HepG2 (cell line): ENCODE measurements at regions not wholly inside any gene's neighbourhood (a gene's known extent, or its start where the extent isn't known, plus 50 kb on each side); places are given as distances from the start of the nearest gene placed in this dataset.

Source experiments
- ATAC-seq: fragments of 200-7000 bp; cut with Tn5 transposase; 3 replicates; pipeline ENCODE4 v1.9.1; 2020; ENCODE audit warnings: mild to moderate bottlenecking, moderate library complexity
- BruUV-seq: library from RNA; stranded (reverse); fragments of 400-500 nt; replicated peaks from 2 replicates; lab custom pipeline; 2021; lab: Mats Ljungman, UMichigan
- CTCF ChIA-PET: fragments of 300-600 bp; formaldehyde crosslinking; extraction: SDS; loops from one replicate; lab custom pipeline; 2021; ENCODE audit warnings: low total read pairs, inconsistent platforms, low intra/inter-chr PET ratio; lab: Yijun Ruan, JAX
- POLR2A ChIA-PET: fragments of 350-600 bp; sonication (Branson Sonifier 250); formaldehyde crosslinking; loops from one replicate; lab custom pipeline; 2020; ENCODE audit warnings: antibody characterized with exemption, inconsistent platforms; lab: Yijun Ruan, JAX
- DNase-seq: peaks from one replicate; pipeline ENCODE4 v3.0.0-alpha.2; 2015; ENCODE audit warnings: low spot score
- FAIRE-seq: peaks from 3 replicates; lab custom pipeline; 2011; peaks lifted over from hg19 to GRCh38; lab: Jason Lieb, UNC
- H2AFZ ChIP-seq: one replicate; pipeline ENCODE4 v1.6.1; 2011; ENCODE audit warnings: low read length, inconsistent platforms
- H3K27ac ChIP-seq: fragments of 300-600 bp; 3 replicates; pipeline ENCODE4 v1.8.0; 2011; ENCODE audit warnings: mixed run types, mild to moderate bottlenecking, mixed read lengths, low read length, inconsistent platforms; ENCODE audit not compliant: insufficient read depth; ENCODE audit errors: extremely low read length
- H3K27me3 ChIP-seq, 2 experiments: fragments of 200-600 bp in 1 of 2; 2 replicates in 1 of 2; 3 replicates in 1 of 2; pipeline versions ENCODE4 v1.6.0 to v1.8.0; 2011; ENCODE audit warnings: low read length in 2 of 2, mild to moderate bottlenecking in 2 of 2, moderate library complexity in 2 of 2, inconsistent platforms in 1 of 2; ENCODE audit not compliant: insufficient read depth in 2 of 2, control insufficient read depth in 1 of 2
- H3K36me3 ChIP-seq, 2 experiments: fragments of 200-600 bp in 1 of 2; replicated peaks in 1 of 2; 2 replicates in 1 of 2; 3 replicates in 1 of 2; pipeline versions ENCODE4 v1.5.1 to v1.8.0; 2011; ENCODE audit warnings: low read length in 2 of 2, inconsistent platforms in 1 of 2; ENCODE audit not compliant: insufficient read depth in 2 of 2, control insufficient read depth in 1 of 2
- H3K4me1 ChIP-seq: 2 replicates; pipeline ENCODE4 v1.5.1; 2012; ENCODE audit warnings: low read length, inconsistent platforms; ENCODE audit not compliant: insufficient read depth
- H3K4me2 ChIP-seq: 2 replicates; pipeline ENCODE4 v1.6.0; 2011; ENCODE audit warnings: low read depth, low read length, inconsistent platforms
- H3K4me3 ChIP-seq, 3 experiments: fragments of 200-600 bp in 1 of 3; sonication (generic), shearing (Covaris generic) in 1 of 3; replicated peaks in 1 of 3; 2 replicates each; pipeline ENCODE4 v1.5.1; 2011 to 2016; ENCODE audit warnings: low read length in 3 of 3, inconsistent platforms in 2 of 3, low read depth in 2 of 3, mild to moderate bottlenecking in 2 of 3, control low read depth in 1 of 3, mixed read lengths in 1 of 3; ENCODE audit not compliant: insufficient read depth in 1 of 3
- H3K79me2 ChIP-seq: one replicate; pipeline ENCODE4 v1.6.1; 2011; ENCODE audit warnings: low read length, inconsistent platforms; ENCODE audit not compliant: insufficient read depth
- H3K9ac ChIP-seq: 2 replicates; pipeline ENCODE4 v1.6.0; 2011; ENCODE audit warnings: mild to moderate bottlenecking, low read depth, low read length, inconsistent platforms; ENCODE audit not compliant: insufficient read depth
- H3K9me3 ChIP-seq: 2 replicates; pipeline ENCODE4 v1.5.1; 2012; ENCODE audit warnings: mild to moderate bottlenecking, low read length
- H4K20me1 ChIP-seq: 2 replicates; pipeline ENCODE4 v1.6.0; 2011; ENCODE audit warnings: inconsistent platforms, mild to moderate bottlenecking, low read length, moderate library complexity; ENCODE audit not compliant: insufficient read depth
- BHLHE40 ChIP-seq: IDR thresholded peaks from 2 replicates; pipeline ENCODE4 v1.6.1; 2011; ENCODE audit warnings: low read length, improper control_type of control experiment
- CCAR2 ChIP-seq: fragments of 200-400 bp; formaldehyde crosslinking; optimal IDR thresholded peaks from 2 replicates; pipeline ENCODE3; 2018; ENCODE audit warnings: low read depth, mild to moderate bottlenecking, low read length, moderate library complexity
- FOXC1 ChIP-seq: sonication (generic); formaldehyde crosslinking; IDR thresholded peaks from 2 replicates; pipeline ENCODE4 v1.8.0; 2022; ENCODE audit warnings: mild to moderate bottlenecking, missing genetic modification reagents, borderline replicate concordance
- ONECUT2 ChIP-seq: sonication (generic); formaldehyde crosslinking; IDR thresholded peaks from 2 replicates; pipeline ENCODE4 v1.4.0; 2020; ENCODE audit warnings: missing genetic modification reagents
- POLR2AphosphoS5 ChIP-seq: IDR thresholded peaks from 2 replicates; pipeline ENCODE4 v1.6.1; 2012; ENCODE audit warnings: low read depth, low read length
- RNF2 ChIP-seq: fragments of 450-650 bp; conservative IDR thresholded peaks from 2 replicates; pipeline ENCODE4 v1.6.1; 2016; ENCODE audit warnings: low read depth
- SNRNP70 ChIP-seq: fragments of 200-400 bp; formaldehyde crosslinking; IDR thresholded peaks from 2 replicates; pipeline ENCODE4 v1.6.1; 2017; ENCODE audit warnings: mild to moderate bottlenecking, low read depth, low read length, moderate library complexity
- ZFYVE20 ChIP-seq: sonication (generic); formaldehyde crosslinking; IDR thresholded peaks from 2 replicates; pipeline ENCODE4 v1.8.0; 2023; ENCODE audit warnings: low read depth, mild to moderate bottlenecking, moderate library complexity, missing genetic modification reagents, borderline replicate concordance
- ZNF256 ChIP-seq: sonication (generic); formaldehyde crosslinking; conservative IDR thresholded peaks from 2 replicates; pipeline ENCODE4 v1.4.0; 2020; ENCODE audit warnings: missing genetic modification reagents
- ZNF572 ChIP-seq: sonication (generic); formaldehyde crosslinking; IDR thresholded peaks from 2 replicates; pipeline ENCODE4 v1.5.1; 2020; ENCODE audit warnings: mild to moderate bottlenecking, missing genetic modification reagents
- ZNF614 ChIP-seq: IDR thresholded peaks from 2 replicates; pipeline ENCODE4 v1.6.1; 2018; ENCODE audit warnings: missing biosample characterization, missing genetic modification reagents, inconsistent platforms, borderline replicate concordance
- ZNF713 ChIP-seq: sonication (generic); formaldehyde crosslinking; IDR thresholded peaks from 2 replicates; pipeline ENCODE4 v1.4.0; 2020; ENCODE audit warnings: mild to moderate bottlenecking, missing genetic modification reagents
- ZNF891 ChIP-seq: sonication (generic); formaldehyde crosslinking; IDR thresholded peaks from 2 replicates; pipeline ENCODE4 v1.5.0; 2020; ENCODE audit warnings: mild to moderate bottlenecking, missing genetic modification reagents
- WGBS: methylation state at CpG from one replicate; pipeline ENCODE4 v1.1.6; 2017; ENCODE audit warnings: low lambda C conversion rate; 5-methylcytosine and 5-hydroxymethylcytosine counted together
- in situ Hi-C: cut with HindIII; loops from 2 replicates; pipeline ENCODE4 v1.10.0; 2017; ENCODE audit warnings: low pct_unique_long_range_greater_than_20kb; ENCODE audit not compliant: extremely low pct_ligation_motif_present
- intact Hi-C: fragments of 100-400 bp; cut with micrococcal nuclease; formaldehyde crosslinking; loops from one replicate; pipeline ENCODE4 v1.10.0; 2022; ENCODE audit not compliant: unreplicated experiment
- TF ChIP-seq, protein P1 (sequence below): sonication (generic); formaldehyde crosslinking; IDR thresholded peaks from 2 replicates; pipeline ENCODE4 v1.4.0; 2020; ENCODE audit warnings: mild to moderate bottlenecking, missing genetic modification reagents
- TF ChIP-seq, protein P2 (sequence below): IDR thresholded peaks from 2 replicates; pipeline ENCODE4 v1.6.1; 2016; ENCODE audit warnings: missing genetic modification reagents, missing compliant biosample characterization
- TF ChIP-seq, protein P3 (sequence below): sonication (generic); formaldehyde crosslinking; IDR thresholded peaks from 2 replicates; pipeline ENCODE4 v1.5.1; 2020; ENCODE audit warnings: mild to moderate bottlenecking, missing genetic modification reagents

DNA sequence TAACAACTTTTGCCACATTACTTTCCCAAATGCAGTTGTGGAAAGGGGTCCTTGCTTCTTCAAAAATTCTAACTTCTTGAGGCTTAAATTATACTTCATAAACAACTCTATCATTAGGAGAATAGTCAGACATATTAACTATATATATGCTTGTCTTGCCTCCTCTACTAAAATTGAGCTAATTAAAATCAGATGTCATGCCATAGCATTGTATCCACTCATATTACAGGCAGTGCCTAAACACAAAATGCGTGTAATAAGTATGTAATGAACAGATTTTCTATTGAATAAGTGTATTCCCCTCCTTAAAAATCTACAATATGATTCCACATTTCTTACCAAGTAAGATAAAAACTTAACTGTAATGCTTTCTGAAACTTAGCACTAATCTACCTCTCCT, 204.5 kb downstream of the PLK2 start:
- H3K9ac ChIP-seq: no peak overlapping the region
- in situ Hi-C loops: no loop called here
- ChIA-PET POLR2A (no interaction called here), CTCF (no interaction called here)
- no peaks in the 10 kb centered on the region for H4K20me1 ChIP-seq
- no peak overlapping the region for H2AFZ ChIP-seq
- TF ChIP-seq ZNF572: no peak
- TF ChIP-seq ZFYVE20 (CRISPR knock-in tag): no peak
- no peak for TF ChIP-seq RNF2
- TF ChIP-seq ZNF891: no peak
- TF ChIP-seq, protein P1, sequence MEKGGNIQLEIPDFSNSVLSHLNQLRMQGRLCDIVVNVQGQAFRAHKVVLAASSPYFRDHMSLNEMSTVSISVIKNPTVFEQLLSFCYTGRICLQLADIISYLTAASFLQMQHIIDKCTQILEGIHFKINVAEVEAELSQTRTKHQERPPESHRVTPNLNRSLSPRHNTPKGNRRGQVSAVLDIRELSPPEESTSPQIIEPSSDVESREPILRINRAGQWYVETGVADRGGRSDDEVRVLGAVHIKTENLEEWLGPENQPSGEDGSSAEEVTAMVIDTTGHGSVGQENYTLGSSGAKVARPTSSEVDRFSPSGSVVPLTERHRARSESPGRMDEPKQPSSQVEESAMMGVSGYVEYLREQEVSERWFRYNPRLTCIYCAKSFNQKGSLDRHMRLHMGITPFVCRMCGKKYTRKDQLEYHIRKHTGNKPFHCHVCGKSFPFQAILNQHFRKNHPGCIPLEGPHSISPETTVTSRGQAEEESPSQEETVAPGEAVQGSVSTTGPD (CRISPR knock-in tag): no peak
- no peak for TF ChIP-seq ZNF256 (CRISPR knock-in tag)
- TF ChIP-seq, protein P2, sequence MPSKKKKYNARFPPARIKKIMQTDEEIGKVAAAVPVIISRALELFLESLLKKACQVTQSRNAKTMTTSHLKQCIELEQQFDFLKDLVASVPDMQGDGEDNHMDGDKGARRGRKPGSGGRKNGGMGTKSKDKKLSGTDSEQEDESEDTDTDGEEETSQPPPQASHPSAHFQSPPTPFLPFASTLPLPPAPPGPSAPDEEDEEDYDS (CRISPR knock-in tag): no peak
- TF ChIP-seq POLR2AphosphoS5: no peak
- no peak for TF ChIP-seq ZNF713
- no peak for ATAC-seq
- H3K4me3 ChIP-seq: no peak overlapping the region
- no peaks in the 10 kb centered on the region for H3K79me2 ChIP-seq
- H3K4me2 ChIP-seq: no peak overlapping the region
- WGBS: 0% methylated on average over 1 of the region's 1 CpG
- no peaks in the 10 kb centered on the region for H3K4me1 ChIP-seq
- BruUV-seq: no TSS peak
- H3K9me3 ChIP-seq: no peaks in the 10 kb centered on the region
- FAIRE-seq: no peak
- H3K27me3 ChIP-seq: no peaks in the 10 kb centered on the region
- intact Hi-C loops: no loop called here
- no peaks in the 10 kb centered on the region for H3K36me3 ChIP-seq
- no peak for DNase-seq
- H3K27ac ChIP-seq: no peak overlapping the region

DNA sequence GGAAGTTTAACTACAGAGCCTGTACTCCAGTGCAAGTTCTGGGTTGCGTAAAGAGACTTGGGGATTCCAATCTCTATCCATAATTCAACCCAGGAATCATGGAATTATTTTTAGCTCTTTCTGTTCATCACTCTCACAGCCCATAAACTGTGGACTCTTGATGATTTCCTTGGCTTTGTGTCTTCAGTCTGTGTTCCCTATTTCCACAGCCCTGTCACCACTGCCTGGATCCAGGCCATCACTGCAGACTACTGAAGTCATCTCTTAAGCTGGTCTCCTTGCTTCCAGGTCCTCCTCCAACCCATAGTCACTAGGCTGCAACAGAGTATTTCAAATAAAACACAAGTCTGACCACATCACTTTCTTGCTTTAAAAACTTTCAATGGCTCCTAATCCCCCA, 211.7 kb downstream of the PLK2 start:
- no peak overlapping the region for H2AFZ ChIP-seq
- no peaks in the 10 kb centered on the region for H3K36me3 ChIP-seq
- no peaks in the 10 kb centered on the region for H3K9me3 ChIP-seq
- intact Hi-C loops (no loop called here), in situ Hi-C loops (no loop called here)
- 16% methylated on average over 1 of the region's 1 CpG for WGBS
- no peak overlapping the region for H3K4me3 ChIP-seq
- CTCF ChIA-PET: no interaction called here
- no peaks in the 10 kb centered on the region for H3K4me1 ChIP-seq
- no peak overlapping the region for H3K4me2 ChIP-seq
- no peak overlapping the region for H3K9ac ChIP-seq
- H4K20me1 ChIP-seq: no peaks in the 10 kb centered on the region
- no TSS peak for BruUV-seq
- no peaks in the 10 kb centered on the region for H3K27me3 ChIP-seq
- DNase-seq (no peak), ATAC-seq (no peak), FAIRE-seq (no peak)
- no peaks in the 10 kb centered on the region for H3K79me2 ChIP-seq
- POLR2A ChIA-PET: no interaction called here
- H3K27ac ChIP-seq: no peak overlapping the region
- TF ChIP-seq ZNF614 (CRISPR knock-in tag) (no peak), FOXC1 (CRISPR knock-in tag) (no peak), SNRNP70 (no peak), ONECUT2 (CRISPR knock-in tag) (no peak), BHLHE40 (no peak), CCAR2 (no peak)
- TF ChIP-seq, protein P3, sequence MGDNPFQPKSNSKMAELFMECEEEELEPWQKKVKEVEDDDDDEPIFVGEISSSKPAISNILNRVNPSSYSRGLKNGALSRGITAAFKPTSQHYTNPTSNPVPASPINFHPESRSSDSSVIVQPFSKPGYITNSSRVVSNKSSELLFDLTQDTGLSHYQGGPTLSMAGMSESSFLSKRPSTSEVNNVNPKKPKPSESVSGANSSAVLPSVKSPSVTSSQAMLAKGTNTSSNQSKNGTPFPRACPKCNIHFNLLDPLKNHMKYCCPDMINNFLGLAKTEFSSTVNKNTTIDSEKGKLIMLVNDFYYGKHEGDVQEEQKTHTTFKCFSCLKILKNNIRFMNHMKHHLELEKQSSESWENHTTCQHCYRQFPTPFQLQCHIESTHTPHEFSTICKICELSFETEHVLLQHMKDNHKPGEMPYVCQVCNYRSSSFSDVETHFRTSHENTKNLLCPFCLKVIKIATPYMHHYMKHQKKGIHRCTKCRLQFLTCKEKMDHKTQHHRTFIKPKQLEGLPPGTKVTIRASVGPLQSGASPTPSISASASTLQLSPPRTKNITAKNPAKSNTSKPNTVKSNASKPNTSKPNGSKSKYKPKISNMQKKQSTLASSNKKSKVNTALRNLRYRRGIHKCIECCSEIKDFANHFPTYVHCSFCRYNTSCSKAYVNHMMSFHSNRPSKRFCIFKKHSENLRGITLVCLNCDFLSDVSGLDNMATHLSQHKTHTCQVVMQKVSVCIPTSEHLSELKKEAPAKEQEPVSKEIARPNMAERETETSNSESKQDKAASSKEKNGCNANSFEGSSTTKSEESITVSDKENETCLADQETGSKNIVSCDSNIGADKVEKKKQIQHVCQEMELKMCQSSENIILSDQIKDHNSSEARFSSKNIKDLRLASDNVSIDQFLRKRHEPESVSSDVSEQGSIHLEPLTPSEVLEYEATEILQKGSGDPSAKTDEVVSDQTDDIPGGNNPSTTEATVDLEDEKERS (CRISPR knock-in tag): no peak
